NCI-H2107 treated with DMSO at 0.1 percent for 48 hours (cell line): ENCODE measurements at regions not wholly inside any gene's neighbourhood (a gene's known extent, or its start where the extent isn't known, plus 50 kb on each side); places are given as distances from the start of the nearest gene placed in this dataset.
"Not testable (repeated sequence)": the region's sequence is repeated elsewhere in the genome, so short reads cannot be mapped to it uniquely, and the experiment has no call there.

Experiments
- DNase-seq: peaks from one replicate; lab custom pipeline; 2025; ENCODE audit not compliant: unreplicated experiment; lab: John Stamatoyannopoulos, UW

DNA sequence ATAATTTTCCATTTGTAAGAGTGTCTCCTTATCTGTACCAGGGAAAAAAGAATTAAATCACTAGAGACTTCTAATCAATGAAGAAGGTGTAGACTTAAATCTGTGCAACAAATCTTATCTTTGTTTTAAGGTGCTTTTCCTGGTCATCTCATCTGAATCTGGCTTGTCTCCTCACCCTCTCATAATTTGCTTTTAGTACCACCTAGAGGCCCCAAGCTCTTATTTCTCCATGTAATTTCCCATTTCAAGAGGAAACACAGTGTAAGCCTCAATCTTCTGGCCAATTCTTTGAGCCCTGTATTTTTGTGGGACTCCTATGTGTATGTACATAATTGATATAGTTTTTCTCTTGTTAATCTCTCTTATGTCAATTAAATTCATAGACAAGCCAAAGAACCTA, 1975.3 kb upstream of the CDH6 start:
- DNase-seq = no peak

DNA sequence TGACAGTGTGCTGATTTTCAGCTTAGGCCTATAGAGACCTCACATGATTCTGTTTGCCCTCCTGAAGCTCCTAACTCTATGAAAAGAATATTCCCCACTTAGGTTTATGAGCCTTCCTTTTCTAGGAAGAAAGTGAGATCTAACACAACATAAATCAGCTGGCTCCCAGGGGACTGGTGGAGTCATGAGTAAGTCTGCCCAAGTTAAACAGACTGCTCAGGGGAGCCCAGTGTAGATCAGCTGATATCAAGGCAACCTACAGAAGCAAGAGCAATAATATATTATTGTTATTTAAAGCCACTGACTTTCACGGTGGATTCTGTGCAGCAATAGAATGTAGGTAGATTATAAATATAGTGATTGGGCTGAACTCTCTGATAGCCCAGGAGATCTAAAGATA, 1978.6 kb upstream of the CDH6 start:
- no peak for DNase-seq

DNA sequence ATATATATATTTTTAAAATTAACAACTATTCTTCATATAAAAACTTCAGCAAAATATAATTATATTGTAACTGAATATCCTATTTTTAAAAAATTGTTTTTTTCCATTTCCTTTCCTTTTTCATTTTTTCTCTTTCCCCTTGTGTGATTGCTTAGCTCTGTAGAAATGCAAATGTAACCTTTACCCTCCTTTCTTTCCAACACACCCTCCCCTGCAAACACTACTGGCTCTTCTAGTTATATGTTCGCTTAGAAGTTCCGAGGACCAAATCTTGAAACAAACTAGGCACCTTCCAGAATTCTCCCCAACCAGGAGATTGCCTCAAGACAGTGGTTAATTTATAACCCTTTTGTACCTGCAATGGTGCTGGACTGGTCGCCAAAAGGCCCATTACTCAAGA, 1980.0 kb upstream of the CDH6 start:
- DNase-seq = no peak

DNA sequence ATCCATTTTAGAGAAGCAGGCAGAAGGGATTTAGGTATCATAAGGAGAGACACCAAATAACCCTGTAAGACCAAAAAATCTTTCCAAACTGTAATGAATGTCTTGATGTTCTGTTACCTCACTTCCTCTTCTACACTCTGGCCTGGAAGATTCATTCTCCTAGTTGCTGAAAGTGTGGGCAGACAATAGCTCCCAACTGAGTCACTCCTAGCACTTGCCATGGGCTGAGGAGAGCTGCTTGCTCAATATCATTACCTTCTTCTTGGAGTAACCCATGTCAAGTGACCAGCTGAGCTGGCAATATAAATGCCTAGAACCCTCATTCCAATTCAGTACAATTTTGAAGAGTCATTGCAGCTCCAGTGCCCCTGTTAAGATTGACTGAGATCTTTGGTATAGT, 1985.5 kb upstream of the CDH6 start:
- DNase-seq = no peak

DNA sequence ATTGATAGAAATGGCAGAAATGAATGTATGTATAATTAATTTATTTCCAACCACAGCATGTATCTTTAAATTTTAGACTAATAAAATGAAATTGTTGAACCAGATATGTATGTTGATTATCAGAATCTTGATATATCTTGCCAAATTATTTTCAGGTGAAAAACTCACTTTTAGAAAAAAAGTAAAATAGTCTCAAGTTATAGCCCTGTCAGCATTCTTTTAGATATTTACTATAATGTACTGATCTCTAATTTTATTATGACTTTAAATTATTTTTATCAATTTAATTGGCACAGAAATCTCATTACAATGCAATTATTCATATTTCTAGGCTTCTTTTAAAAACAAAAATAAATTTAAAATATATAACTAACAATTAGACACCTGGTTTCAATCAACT, 1990.4 kb upstream of the CDH6 start:
- no peak for DNase-seq

DNA sequence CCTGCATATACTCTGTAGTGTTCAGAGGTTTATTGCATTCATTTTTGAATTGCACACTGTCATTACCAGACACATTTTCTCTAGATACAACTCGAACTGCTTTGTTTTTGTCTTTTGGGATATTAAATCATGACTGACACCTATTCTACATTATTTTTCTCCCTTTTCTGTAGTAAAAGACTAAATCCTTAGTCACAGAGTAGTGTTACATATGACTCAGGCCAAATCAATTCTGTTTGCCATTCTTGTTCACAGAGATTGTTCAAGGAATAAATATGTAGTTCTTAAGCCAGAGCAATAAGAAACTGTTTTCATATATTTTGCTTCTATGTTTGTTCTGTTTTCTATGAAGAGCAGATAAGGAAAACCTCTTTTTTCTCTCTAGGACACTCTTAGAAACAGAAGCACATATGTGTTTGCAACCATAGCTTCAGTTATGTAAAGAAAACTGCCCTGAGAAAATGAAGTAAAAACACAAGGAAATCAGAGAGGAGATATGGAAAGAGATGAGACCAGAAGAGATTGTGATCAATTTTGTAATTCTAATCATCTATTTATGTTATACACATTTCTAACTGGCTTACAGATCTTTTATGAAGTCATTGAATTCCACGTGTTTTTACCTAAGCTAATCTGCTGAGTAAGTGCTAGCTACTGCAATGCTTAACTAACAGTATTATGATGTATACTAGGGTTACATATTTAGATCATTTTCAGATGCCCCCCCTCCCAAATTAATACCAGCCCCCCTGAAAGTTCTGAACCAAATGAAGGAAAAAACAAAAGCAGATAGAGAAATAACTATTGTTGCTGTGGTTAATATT, 1995.6 kb upstream of the CDH6 start:
- no peak for DNase-seq

DNA sequence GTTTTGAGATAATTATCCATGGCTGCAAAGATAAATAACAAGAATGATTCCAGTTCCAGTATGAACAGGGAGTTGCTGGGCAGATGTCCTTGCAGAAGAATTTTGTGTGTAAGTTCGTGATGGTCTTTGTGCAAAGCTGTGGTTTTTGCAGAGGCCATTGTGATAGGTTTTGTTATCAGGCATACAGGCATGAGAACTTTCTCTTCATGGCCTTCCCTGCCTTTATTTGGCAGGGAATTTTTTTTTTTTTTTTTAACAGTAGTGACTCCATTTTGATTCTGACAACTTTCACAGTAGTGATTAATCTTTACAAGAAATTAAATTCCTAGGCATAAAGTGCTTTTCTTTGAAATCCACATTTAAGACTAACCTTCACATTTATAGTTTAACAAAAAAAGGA, 1999.5 kb upstream of the CDH6 start:
- DNase-seq = no peak

DNA sequence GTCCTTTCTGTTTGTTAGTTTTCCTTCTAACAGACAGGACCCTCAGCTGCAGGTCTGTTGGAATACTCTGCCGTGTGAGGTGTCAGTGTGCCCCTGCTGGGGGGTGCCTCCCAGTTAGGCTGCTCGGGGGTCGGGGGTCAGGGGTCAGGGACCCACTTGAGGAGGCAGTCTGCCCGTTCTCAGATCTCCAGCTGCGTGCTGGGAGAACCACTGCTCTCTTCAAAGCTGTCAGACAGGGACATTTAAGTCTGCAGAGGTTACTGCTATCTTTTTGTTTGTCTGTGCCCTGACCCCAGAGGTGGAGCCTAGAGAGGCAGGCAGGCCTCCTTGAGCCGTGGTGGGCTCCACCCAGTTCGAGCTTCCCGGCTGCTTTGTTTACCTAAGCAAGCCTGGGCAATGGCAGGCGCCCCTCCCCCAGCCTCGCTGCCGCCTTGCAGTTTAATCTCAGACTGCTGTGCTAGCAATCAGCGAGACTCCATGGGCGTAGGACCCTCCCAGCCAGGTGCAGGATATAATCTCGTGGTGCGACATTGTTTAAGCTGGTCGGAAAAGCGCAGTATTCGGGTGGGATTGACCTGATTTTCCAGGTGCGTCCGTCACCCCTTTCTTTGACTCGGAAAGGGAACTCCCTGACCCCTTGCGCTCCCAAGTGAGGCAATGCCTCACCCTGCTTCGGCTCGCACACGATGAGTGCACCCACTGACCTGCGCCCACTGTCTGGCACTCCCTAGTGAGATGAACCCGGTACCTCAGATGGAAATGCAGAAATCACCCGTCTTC, 2002.0 kb upstream of the CDH6 start:
- not testable (repeated sequence) for DNase-seq

DNA sequence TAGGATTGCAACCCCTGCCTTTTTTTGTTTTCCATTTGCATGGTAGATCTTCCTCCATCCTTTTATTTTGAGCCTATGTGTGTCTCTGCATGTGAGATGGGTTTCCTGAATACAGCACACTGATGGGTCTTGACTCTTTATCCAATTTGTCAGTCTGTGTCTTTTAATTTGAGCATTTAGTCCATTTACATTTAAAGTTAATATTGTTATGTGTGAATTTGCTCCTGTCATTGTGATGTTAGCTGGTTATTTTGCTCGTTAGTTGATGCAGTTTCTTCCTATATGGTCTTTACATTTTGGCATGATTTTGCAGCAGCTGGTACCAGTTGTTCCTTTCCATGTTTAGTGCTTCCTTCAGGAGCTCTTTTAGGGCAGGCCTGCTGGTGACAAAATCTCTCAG, 2003.1 kb upstream of the CDH6 start:
- DNase-seq = not testable (repeated sequence)

DNA sequence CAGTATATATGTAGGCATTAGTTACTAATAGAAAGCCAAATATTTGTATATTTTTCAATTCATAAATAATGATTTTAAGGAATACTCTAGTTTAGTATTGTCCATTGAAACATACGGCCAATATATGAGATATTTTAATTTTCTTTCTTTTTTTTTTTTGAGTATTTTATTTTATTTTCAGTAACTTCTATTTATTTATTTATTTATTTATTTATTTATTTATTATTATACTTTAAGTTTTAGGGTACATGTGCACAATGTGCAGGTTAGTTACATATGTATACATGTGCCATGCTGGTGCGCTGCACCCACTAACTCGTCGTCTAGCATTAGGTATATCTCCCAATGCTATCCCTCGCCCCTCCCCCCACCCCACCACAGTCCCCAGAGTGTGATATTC, 2007.1 kb upstream of the CDH6 start:
- not testable (repeated sequence) for DNase-seq

DNA sequence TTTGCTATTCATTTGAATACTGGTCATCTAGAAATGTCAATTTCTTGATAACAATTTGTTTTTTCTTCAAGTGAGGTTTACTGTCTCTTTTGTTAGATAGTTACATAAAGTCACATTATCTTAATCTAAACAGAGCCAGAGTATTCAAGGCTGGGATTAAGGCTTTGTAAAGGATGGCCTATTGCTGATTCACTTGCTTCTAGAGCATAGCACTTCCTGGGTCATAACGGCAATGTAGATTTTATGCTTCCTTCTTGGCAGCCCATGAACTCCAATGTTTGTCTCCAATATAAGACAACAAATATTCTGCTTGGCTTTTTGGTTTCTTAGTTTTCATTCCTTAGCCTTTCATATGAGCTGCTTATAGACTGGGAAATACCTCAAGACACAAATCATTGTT, 2007.9 kb upstream of the CDH6 start:
- no peak for DNase-seq

DNA sequence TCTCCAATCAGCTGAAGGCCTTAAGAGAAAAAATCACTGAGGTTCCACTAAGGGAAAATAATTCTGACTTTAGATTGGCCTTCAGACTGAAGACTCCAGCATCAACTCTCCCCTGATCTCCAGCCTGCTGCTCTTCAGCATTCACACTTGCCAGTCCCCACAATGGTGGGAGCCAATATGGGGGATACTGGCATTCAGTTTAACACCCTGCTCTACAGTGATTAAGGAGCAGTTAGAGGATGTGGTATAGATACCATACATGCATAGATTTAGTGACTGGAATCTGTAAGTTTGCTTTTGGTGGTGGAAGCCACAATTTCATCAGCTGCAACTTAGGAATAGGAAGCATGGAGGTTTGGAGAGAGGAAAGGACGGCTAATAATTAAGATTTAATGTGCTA, 2017.7 kb upstream of the CDH6 start:
- DNase-seq = no peak

DNA sequence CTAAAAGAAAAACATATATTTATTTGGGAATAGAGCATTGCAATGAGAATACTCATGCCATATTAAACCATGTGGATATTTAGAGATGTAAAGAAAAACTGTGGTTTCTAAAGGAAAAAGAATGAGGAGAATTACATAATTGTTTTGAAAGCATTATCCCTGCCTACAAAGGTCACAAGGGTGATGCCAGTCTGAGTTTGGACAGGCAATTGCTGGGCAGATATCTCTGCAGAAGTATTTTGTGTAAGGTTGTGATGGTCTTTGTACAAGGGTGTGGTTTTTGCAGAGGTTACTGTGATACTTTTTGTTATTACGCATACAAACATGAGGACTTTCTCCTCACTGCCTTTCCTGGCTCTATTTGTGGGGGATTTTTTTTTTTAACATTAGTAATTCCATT, 2022.9 kb upstream of the CDH6 start:
- no peak for DNase-seq

DNA sequence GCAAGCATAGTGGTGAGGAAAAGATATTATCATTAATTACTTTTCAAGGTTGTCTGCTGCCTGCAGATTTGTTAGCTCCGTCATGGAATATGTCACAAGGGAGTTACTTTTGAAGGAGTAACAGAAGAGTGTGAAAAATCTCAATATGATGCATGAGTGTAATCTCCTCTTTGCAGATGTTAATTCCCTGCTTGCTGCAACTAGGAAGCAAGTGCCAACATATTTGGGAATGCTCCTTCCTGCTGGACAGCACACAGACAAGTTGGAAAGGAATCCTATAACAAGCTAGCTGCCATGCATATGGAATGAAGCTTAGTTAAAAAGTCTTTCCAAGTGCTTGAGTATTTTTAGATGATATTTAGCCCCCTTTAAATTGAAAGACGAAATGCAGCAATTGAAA, 2023.6 kb upstream of the CDH6 start:
- no peak for DNase-seq

DNA sequence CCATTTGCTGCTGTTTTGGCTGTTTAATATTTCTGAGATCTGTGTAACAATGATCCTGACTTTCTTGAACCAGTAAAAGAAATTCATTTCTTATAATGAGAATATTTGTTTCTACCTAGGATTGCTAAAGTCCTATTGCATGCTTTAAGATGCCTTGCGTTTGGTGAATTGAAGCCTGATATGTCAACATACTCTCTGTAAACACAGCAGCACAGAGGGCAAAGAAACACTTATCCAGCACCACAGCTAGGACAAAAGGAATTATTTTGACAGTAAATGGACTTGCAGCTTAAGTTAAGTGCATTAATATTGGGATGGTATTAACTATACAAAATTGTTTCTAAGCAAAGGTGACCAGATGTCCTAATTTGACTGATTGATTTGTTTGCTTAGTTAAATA, 2031.2 kb upstream of the CDH6 start:
- no peak for DNase-seq

DNA sequence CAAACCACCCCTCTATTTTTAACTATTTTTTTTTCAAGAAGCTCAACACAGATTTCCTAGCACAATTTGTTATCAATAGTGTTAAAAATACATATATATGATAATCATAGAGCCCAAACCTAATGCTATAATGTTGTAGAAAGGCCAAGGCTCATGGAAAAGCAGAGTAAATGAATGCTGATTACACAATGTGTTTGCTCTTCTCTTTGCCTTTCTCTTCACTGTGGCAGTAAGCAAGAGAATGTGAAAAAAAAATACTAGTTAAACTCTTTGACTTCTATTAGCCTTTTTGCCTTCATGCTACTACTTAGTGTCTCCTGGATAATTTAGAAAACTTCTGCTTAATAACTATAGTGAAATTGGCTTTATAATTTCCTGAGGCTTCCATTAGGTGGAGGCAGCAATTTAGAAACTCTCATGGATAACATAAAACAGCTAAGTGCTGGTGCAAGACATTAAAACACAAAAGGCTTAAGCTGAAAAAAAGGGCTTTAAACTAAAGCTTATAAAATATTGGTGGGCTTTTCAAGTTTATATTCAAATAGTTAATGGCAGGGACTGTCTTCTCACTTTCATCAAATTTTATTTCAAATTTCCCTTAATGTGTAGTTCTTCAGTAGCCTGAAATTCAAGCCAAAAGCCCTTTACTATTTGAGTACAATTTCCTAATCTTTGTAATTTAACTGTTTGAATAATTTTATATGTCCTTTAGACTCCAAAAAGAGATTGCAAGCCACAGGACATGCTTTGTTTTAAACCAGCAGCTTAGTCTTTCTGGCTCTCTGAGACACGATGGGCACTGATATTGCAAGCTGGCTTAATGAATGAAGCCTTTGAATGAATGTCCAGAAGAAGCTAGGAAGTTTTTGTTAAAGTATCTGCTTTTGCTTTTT, 2031.8 kb upstream of the CDH6 start:
- DNase-seq = no peak

DNA sequence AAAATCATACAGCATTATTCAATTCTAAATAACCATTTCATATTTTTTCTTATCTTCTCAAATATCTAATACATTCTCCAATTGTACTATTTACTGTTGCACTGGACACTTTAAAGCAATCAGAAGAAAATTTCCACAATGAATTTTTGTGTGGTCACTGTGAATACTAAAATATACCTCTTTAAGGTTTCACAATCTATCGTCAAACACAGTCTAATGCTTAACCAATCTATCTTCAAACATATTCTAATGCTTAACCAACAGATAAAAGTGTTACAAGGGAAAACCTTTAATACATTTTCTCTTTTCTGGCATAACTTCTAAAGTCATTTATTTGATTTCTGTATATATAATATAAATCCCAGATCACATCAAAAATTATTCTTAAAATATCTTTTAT, 2035.5 kb upstream of the CDH6 start:
- no peak for DNase-seq

DNA sequence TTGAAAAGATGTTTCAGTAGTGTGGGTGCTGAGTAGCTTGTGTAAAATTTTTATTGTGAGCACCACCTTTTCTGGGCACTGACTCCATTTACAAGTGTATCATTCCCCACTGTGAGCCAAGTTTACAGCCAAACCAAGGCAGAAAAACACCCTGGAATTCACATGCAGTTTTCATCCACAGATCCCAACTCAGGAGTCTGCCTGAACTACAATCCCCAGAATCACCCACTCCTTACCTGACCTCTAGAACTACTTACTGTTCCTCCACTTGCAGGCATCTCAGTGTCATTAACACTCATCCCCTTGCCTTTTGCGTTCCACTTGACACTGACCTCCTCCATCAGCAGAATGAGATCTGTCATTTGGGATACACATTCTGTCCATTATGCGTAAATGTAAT, 2042.6 kb upstream of the CDH6 start:
- no peak for DNase-seq

DNA sequence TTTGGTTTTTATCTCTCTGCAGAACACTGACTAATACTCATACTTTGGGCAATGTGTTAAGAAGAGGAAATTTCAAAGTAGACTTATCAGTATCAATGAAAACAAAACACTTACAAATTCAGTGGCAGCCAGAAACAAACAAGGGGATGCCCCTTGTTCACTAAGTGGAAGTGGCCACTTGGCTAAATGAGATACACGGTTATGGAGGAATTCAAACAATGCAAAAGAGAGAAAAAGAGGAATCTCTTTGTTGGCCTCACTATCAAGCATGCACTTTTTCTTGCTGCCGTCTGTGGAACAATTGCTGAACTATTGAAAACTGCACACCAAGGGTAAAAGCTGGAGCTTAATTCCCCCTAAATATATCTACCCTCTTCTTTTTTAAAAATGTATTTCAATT, 2044.9 kb upstream of the CDH6 start:
- DNase-seq = no peak

DNA sequence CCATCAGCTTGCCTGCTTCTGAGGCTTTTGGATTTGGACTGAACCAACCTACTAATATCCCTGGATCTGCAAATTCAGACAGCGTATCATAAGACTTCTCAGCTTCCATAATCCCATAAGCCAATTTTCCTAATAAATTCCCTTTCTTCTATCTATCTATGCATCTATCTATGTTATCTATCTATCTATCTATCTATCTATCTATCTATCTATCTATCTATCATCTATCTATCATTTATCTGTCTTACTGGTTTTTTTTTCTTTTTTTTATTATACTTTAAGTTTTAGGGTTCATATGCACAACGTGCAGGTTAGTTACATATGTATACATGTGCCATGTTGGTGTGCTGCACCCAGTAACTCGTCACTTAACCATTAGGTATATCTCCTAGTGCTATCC, 2045.4 kb upstream of the CDH6 start:
- no peak for DNase-seq

DNA sequence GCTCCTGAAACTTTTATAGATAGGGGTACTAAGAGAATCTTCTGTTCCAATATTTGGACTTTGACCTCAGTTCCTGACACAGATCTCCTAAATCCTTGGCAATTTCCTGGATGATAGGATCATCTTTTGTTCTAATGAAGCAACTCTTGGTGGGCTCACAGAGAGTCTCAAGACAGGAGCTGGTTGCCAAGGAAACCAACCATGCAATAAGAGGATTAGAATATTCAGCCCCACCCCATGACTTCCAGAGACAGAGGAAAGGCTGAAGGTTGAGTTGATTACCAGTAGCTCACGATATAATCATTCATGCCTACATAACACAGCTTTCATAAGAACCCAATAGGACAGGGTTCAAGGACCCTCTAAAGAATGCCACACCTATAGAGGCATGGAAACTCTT, 2050.2 kb upstream of the CDH6 start:
- DNase-seq = no peak

DNA sequence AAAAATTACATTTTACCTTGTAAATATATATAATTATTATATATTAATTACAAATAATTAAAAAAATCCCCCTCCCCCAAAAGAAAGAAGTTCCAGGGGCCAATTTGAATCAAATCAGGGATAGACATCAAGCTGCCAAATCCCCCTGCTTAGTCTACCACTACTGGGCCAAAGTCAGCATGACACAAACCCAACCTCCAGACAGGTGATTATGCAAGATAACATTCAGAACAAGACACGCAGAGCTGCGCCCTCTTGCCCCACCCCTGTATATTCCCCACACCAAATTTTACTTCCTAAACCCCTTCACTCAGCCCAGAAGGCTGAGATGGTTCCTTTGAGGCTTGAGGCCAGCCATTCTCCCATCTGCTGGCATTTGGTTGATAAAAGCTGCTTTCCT, 2059.1 kb upstream of the CDH6 start:
- no peak for DNase-seq
